ENCODE measurements at regions not wholly inside any gene's neighbourhood (a gene's known extent, or its start where the extent isn't known, plus 50 kb on each side); places are given as distances from the start of the nearest gene placed in this dataset.

DNA sequence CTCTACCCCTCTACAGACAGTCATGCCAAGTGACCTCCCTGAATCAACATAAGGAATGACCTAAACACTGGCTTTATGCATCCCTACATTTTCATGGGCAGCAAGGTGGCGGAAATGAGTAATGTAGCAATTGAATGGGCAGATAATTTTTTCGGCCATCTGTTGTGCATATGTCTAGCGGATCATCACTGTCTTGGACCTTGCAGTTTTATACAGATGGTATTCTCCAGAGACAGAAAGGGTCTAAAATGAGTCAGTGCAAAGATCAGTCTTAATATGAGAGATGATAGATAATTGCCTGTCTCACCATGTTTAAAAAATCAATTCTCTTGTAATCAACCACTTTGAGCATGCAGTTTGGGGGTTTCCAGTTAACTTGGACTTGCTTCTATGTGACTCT lies 177.3 kb upstream of the DKK2 start:
- H3K36me3 ChIP-seq: no peaks in the 10 kb centered on the region
- intact Hi-C loops (cut with DNase I): no loop called here
- H3K27me3 ChIP-seq: no peaks in the 10 kb centered on the region
- WGBS, 2 donors: 95 to 96% methylated on average over 3 of the region's 3 CpGs
- no peak overlapping the region for H3K4me3 ChIP-seq
- no peaks in the 10 kb centered on the region for H3K9me3 ChIP-seq
- H3K27ac ChIP-seq: no peak overlapping the region
- TF ChIP-seq POLR2A (IDR thresholded peaks at IDR 0.05): no peak
- TF ChIP-seq, protein P1, sequence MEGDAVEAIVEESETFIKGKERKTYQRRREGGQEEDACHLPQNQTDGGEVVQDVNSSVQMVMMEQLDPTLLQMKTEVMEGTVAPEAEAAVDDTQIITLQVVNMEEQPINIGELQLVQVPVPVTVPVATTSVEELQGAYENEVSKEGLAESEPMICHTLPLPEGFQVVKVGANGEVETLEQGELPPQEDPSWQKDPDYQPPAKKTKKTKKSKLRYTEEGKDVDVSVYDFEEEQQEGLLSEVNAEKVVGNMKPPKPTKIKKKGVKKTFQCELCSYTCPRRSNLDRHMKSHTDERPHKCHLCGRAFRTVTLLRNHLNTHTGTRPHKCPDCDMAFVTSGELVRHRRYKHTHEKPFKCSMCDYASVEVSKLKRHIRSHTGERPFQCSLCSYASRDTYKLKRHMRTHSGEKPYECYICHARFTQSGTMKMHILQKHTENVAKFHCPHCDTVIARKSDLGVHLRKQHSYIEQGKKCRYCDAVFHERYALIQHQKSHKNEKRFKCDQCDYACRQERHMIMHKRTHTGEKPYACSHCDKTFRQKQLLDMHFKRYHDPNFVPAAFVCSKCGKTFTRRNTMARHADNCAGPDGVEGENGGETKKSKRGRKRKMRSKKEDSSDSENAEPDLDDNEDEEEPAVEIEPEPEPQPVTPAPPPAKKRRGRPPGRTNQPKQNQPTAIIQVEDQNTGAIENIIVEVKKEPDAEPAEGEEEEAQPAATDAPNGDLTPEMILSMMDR (IDR thresholded peaks at IDR 0.05): no peak
- TF ChIP-seq EP300 (IDR thresholded peaks at IDR 0.05): no peak
- no peak for TF ChIP-seq POLR2AphosphoS5 (IDR thresholded peaks at IDR 0.05)
- no peak for DNase-seq
- H3K4me1 ChIP-seq: peaks cover 0 to 11% (median 4%) of the 10 kb centered on the region in 4 donors

DNA sequence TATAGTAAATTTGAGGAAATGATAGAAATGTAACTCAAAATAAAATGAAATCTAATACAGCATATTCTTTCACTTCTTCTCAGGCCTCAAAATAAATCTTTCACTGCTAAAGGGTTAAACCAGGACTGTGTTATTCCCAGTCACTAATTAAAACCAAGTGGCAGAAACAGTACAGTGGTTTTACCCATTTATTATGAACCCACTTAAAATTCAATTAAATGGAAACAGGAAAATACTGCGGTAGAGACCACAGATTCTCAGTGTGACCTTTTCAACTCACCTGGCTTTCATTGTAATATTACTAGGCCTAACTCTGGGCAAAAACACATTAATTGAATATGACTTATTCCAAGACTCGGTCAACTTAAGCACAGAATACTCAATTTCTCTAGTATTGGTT lies 176.5 kb upstream of the DKK2 start:
- TF ChIP-seq EP300 (IDR thresholded peaks at IDR 0.05) (no peak), POLR2A (IDR thresholded peaks at IDR 0.05) (no peak), POLR2AphosphoS5 (IDR thresholded peaks at IDR 0.05) (no peak)
- TF ChIP-seq, protein P1 (IDR thresholded peaks at IDR 0.05): no peak
- Histone ChIP-seq H3K9me3 (no peaks in the 10 kb centered on the region), H3K4me3 (no peak overlapping the region), H3K36me3 (no peaks in the 10 kb centered on the region), H3K27me3 (no peaks in the 10 kb centered on the region), H3K4me1 (peaks cover 0 to 11% (median 4%) of the 10 kb centered on the region in 4 donors), H3K27ac (no peak overlapping the region)
- WGBS, 2 donors: 92% methylated on average over 2 of the region's 2 CpGs
- intact Hi-C loops (cut with DNase I): no loop called here
- no peak for DNase-seq

DNA sequence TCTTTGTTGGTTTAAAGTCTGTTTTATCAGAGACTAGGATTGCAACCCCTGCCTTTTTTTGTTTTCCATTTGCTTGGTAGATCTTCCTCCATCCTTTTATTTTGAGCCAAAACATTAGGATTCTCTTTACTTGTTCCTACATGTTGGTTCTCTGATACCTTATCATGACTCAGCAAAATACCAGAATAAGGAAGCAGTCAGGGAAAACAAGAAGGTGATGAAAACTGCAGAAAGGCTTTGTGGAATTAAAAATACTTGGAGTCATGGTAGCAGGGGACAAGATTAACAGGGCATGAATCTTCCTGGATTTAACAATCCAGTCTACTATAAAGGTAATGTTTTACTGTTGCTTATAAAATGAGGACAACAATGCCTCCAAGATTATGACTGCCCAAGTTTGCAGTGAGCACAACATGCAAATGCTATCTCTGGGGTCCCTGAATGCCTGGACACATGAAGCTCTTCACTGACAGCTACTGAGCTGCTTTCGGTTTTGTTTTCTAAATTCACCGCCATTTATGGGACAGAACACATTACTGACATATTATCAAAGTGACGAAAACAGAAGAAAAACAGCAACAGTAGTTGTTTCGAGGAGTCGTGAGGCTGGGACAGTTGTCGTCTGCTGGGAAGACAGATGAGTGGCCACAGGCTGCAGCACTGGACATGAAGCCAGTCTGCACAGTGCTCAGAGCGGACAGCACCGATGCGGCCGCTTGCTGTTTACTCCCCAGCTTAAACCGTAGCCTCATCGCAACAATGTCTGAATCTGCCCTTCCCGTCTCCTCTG lies 174.5 kb upstream of the DKK2 start:
- no peaks in the 10 kb centered on the region for H3K9me3 ChIP-seq
- intact Hi-C loops (cut with DNase I): no loop called here
- peak overlapping the region in 3 of 4 donors; percentile 57 to 68 (median 62) for H3K27ac ChIP-seq
- no peak for DNase-seq
- H3K36me3 ChIP-seq: no peaks in the 10 kb centered on the region
- TF ChIP-seq, protein P1 (IDR thresholded peaks at IDR 0.05): no peak
- no peak for TF ChIP-seq EP300 (IDR thresholded peaks at IDR 0.05)
- TF ChIP-seq POLR2AphosphoS5 (IDR thresholded peaks at IDR 0.05): no peak
- TF ChIP-seq POLR2A (IDR thresholded peaks at IDR 0.05): no peak
- H3K27me3 ChIP-seq: no peaks in the 10 kb centered on the region
- peak overlapping the region; percentile 22 to 46 (median 38) for H3K4me3 ChIP-seq
- H3K4me1 ChIP-seq: peaks cover 0 to 11% (median 4%) of the 10 kb centered on the region in 4 donors
- WGBS, 2 donors: 82 to 85% methylated on average over 13 of the region's 13 CpGs

DNA sequence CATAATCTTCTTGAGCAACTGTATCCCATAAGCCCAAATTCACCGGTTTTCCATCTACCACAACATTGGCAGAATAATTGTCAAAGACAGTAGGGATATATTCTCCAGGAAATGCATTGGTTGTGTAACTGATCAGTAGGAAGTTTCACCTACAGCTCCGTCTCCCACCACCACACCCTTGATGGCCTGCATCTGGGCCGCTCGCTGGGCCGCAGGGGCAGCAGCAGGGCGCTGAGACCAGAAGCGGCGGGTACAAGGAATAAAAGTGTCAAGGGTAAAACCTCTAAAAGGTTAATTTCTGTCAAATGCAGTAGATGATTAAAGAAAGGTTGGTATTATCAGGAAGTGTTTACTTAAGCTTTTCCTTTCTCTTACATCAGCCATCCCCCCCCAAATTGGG lies 167.6 kb upstream of the DKK2 start:
- 91 to 94% methylated on average over 8 of the region's 8 CpGs for WGBS, 2 donors
- H3K36me3 ChIP-seq: no peaks in the 10 kb centered on the region
- DNase-seq: no peak
- H3K4me1 ChIP-seq: peaks cover 0 to 13% (median 10%) of the 10 kb centered on the region in 4 donors
- intact Hi-C loops (cut with DNase I): loop anchor here (5.0 kb wide), 1 partner anchor 39 kb away; no protein-coding TSS in a partner anchor
- no peaks in the 10 kb centered on the region for H3K27me3 ChIP-seq
- H3K27ac ChIP-seq: peak overlapping the region in 2 of 4 donors; percentile 42 to 61
- H3K9me3 ChIP-seq: no peaks in the 10 kb centered on the region
- no peak overlapping the region for H3K4me3 ChIP-seq
- TF ChIP-seq POLR2AphosphoS5 (IDR thresholded peaks at IDR 0.05): no peak
- TF ChIP-seq POLR2A (IDR thresholded peaks at IDR 0.05): no peak
- TF ChIP-seq EP300 (IDR thresholded peaks at IDR 0.05): no peak
- TF ChIP-seq, protein P1 (IDR thresholded peaks at IDR 0.05): no peak
